H1 (cell line): ENCODE measurements at regions not wholly inside any gene's neighbourhood (a gene's known extent, or its start where the extent isn't known, plus 50 kb on each side); places are given as distances from the start of the nearest gene placed in this dataset.

Experiments used
- ATF2 ChIP-seq: IDR thresholded peaks from 2 replicates; pipeline ENCODE4 v1.6.1; 2012; ENCODE audit warnings: low read length, inconsistent platforms
- NRF1 ChIP-seq: IDR thresholded peaks from 2 replicates; pipeline ENCODE4 v1.6.1; 2011; ENCODE audit warnings: mild to moderate bottlenecking, low read depth, low read length, improper control_type of control experiment
- POLR2A ChIP-seq, 2 experiments: IDR thresholded peaks; 1 replicate in 1 of 2; 2 replicates in 1 of 2; pipeline ENCODE4 v1.6.1; 2011; ENCODE audit warnings: low read depth in 2 of 2, low read length in 2 of 2, mild to moderate bottlenecking in 2 of 2; ENCODE audit errors: control extremely low read depth in 1 of 2
- SRF ChIP-seq: IDR thresholded peaks from 2 replicates; pipeline ENCODE4 v1.6.1; 2011; ENCODE audit warnings: mild to moderate bottlenecking, low read depth, low read length, moderate library complexity
- USF2 ChIP-seq: IDR thresholded peaks from 2 replicates; pipeline ENCODE4 v1.6.1; 2011; ENCODE audit warnings: low read length, improper control_type of control experiment
- YY1 ChIP-seq: IDR thresholded peaks from 2 replicates; pipeline ENCODE4 v1.6.1; 2011; ENCODE audit warnings: low read depth, mild to moderate bottlenecking, low read length

- TF ChIP-seq ATF2 (no peak), POLR2A (IDR thresholded peaks at IDR 0.05; ENCODE audit: control extremely low read depth in 1 of 2, low read depth in 2 of 2, low read length in 2 of 2) (no peak), NRF1 (no peak), SRF (no peak), YY1 (no peak), USF2 (no peak)
Measured at GRCh38 chr7:142614116-142614515, 135.2 kb upstream of the PRSS1 start (continued).
